WTC11 (cell line): ENCODE measurements at regions not wholly inside any gene's neighbourhood (a gene's known extent, or its start where the extent isn't known, plus 50 kb on each side); places are given as distances from the start of the nearest gene placed in this dataset.

Experiments
- ATAC-seq: fragments of 200-7000 bp; cut with Tn5 transposase; 2 replicates; pipeline ENCODE4 v1.10.0; 2021; ENCODE audit warnings: mild to moderate bottlenecking, moderate library complexity
- CTCF ChIA-PET: fragments of 300-600 bp; sonication (Branson Sonifier 250); formaldehyde crosslinking; loops from one replicate; lab custom pipeline; 2021; ENCODE audit warnings: antibody characterized with exemption; lab: Charles Lee
- POLR2A ChIA-PET: fragments of 350-600 bp; sonication (Branson Sonifier 250); formaldehyde crosslinking; loops from one replicate; lab custom pipeline; 2021; ENCODE audit warnings: antibody characterized with exemption; lab: Charles Lee
- DNase-seq: peaks from one replicate; pipeline ENCODE4 v3.0.0; 2021; ENCODE audit warnings: low spot score
- H3K27ac Mint-ChIP-seq: 2 replicates; pipeline ENCODE4 v1.8.0; 2021; ENCODE audit warnings: mixed read lengths
- H3K27me3 Mint-ChIP-seq: 2 replicates; pipeline ENCODE4 v1.8.0; 2021; ENCODE audit warnings: low read depth, mild to moderate bottlenecking, moderate library complexity, mixed read lengths
- H3K36me3 Mint-ChIP-seq: 2 replicates; pipeline ENCODE4 v1.8.0; 2021; ENCODE audit warnings: mixed read lengths
- H3K4me1 Mint-ChIP-seq: 2 replicates; pipeline ENCODE4 v1.8.0; 2022; ENCODE audit warnings: mixed read lengths
- H3K4me3 Mint-ChIP-seq: 2 replicates; pipeline ENCODE4 v1.8.0; 2021; ENCODE audit warnings: mild to moderate bottlenecking, moderate library complexity, mixed read lengths
- H3K9me3 Mint-ChIP-seq: 2 replicates; pipeline ENCODE4 v1.8.0; 2021; ENCODE audit warnings: mixed read lengths
- CREM ChIP-seq: sonication (generic); formaldehyde crosslinking; IDR thresholded peaks from 2 replicates; pipeline ENCODE4 v1.8.1; 2022; ENCODE audit warnings: mild to moderate bottlenecking, missing genetic modification reagents, moderate library complexity
- ELF4 ChIP-seq: sonication (generic); formaldehyde crosslinking; IDR thresholded peaks from 2 replicates; pipeline ENCODE4 v1.8.1; 2022; ENCODE audit warnings: low read depth, mild to moderate bottlenecking, moderate library complexity, missing genetic modification reagents
- MXD4 ChIP-seq: fragments of 250-450 bp; sonication (Bioruptor Pico); IDR thresholded peaks from 2 replicates; pipeline ENCODE4 v1.8.0; 2021; ENCODE audit warnings: mild to moderate bottlenecking, moderate library complexity, borderline replicate concordance
- NR3C1 ChIP-seq: sonication (generic); formaldehyde crosslinking; conservative IDR thresholded peaks from 2 replicates; pipeline ENCODE4 v1.8.1; 2023; ENCODE audit warnings: low read depth, mild to moderate bottlenecking, missing genetic modification reagents
- PRRX2 ChIP-seq: fragments of 250-450 bp; sonication (Bioruptor Pico); IDR thresholded peaks from 2 replicates; pipeline ENCODE4 v1.8.0; 2021; ENCODE audit warnings: mild to moderate bottlenecking
- RELA ChIP-seq: sonication (generic); formaldehyde crosslinking; IDR thresholded peaks from 2 replicates; pipeline ENCODE4 v1.8.1; 2022; ENCODE audit warnings: missing genetic modification reagents, mild to moderate bottlenecking, borderline replicate concordance
- ZNF263 ChIP-seq: sonication (generic); formaldehyde crosslinking; IDR thresholded peaks from 2 replicates; pipeline ENCODE4 v1.8.1; 2022; ENCODE audit warnings: low read depth, mild to moderate bottlenecking, moderate library complexity, missing genetic modification reagents
- ZNF423 ChIP-seq: fragments of 250-450 bp; sonication (Bioruptor Pico); IDR thresholded peaks from 2 replicates; pipeline ENCODE4 v2.1.2; 2022; ENCODE audit warnings: mild to moderate bottlenecking, moderate library complexity
- TF ChIP-seq, protein P1 (sequence below): sonication (generic); formaldehyde crosslinking; IDR thresholded peaks from 2 replicates; pipeline ENCODE4 v1.8.1; 2023; ENCODE audit warnings: mild to moderate bottlenecking, moderate library complexity, missing genetic modification reagents
- TF ChIP-seq, protein P2 (sequence below): sonication (generic); formaldehyde crosslinking; IDR thresholded peaks from 2 replicates; pipeline ENCODE4 v1.8.1; 2022; ENCODE audit warnings: mild to moderate bottlenecking, missing genetic modification reagents, moderate library complexity, borderline replicate concordance
- TF ChIP-seq, protein P3 (sequence below): sonication (generic); formaldehyde crosslinking; IDR thresholded peaks from 2 replicates; pipeline ENCODE4 v1.8.1; 2023; ENCODE audit warnings: mild to moderate bottlenecking, missing genetic modification reagents, borderline replicate concordance
- TF ChIP-seq, protein P4 (sequence below): sonication (generic); formaldehyde crosslinking; IDR thresholded peaks from 2 replicates; pipeline ENCODE4 v1.8.0; 2022; ENCODE audit warnings: missing genetic modification reagents
- TF ChIP-seq, protein P5 (sequence below): sonication (generic); formaldehyde crosslinking; IDR thresholded peaks from 2 replicates; pipeline ENCODE4 v1.8.0; 2022; ENCODE audit warnings: mild to moderate bottlenecking, missing genetic modification reagents
- TF ChIP-seq, protein P6 (sequence below): sonication (generic); formaldehyde crosslinking; IDR thresholded peaks from 2 replicates; pipeline ENCODE4 v1.8.0; 2023; ENCODE audit warnings: missing genetic modification reagents
- TF ChIP-seq, protein P7 (sequence below): fragments of 200-600 bp; IDR thresholded peaks from 2 replicates; pipeline ENCODE4 v1.8.0; 2022; ENCODE audit warnings: antibody characterized with exemption
- TF ChIP-seq, protein P8 (sequence below): sonication (generic); formaldehyde crosslinking; IDR thresholded peaks from 2 replicates; pipeline ENCODE4 v1.8.1; 2022; ENCODE audit warnings: low read depth, mild to moderate bottlenecking, moderate library complexity, missing genetic modification reagents, borderline replicate concordance
- TF ChIP-seq, protein P9 (sequence below): fragments of 250-450 bp; sonication (Bioruptor Pico); IDR thresholded peaks from 2 replicates; pipeline ENCODE4 v1.8.0; 2021; ENCODE audit warnings: mild to moderate bottlenecking

DNA sequence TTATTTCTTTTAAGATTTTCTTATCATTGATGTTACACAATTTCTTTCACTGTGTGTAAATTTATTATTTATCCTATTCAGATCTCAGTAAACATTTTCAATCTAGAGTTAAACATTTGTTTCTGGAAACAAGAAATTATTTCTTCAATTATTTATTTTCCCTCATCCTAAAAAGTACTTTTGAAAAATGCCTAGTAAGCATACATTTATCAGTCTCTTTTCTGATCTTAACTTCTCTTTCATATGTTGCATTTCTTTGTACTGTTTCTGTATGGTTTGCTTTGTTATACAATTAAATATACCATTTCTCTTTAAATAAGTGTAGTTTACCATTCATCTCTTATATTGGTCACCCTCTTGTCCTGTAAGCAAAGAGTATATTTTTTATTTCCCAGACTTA lies 263.2 kb downstream of the C12orf50 start:
- Mint-ChIP-seq H3K4me3 (no peak overlapping the region), H3K27ac (no peak overlapping the region), H3K36me3 (no peaks in the 10 kb centered on the region), H3K4me1 (no peaks in the 10 kb centered on the region), H3K9me3 (no peaks in the 10 kb centered on the region), H3K27me3 (no peaks in the 10 kb centered on the region)
- TF ChIP-seq NR3C1 (CRISPR knock-in tag), result no peak
- no peak for TF ChIP-seq ZNF263
- TF ChIP-seq, protein P1, sequence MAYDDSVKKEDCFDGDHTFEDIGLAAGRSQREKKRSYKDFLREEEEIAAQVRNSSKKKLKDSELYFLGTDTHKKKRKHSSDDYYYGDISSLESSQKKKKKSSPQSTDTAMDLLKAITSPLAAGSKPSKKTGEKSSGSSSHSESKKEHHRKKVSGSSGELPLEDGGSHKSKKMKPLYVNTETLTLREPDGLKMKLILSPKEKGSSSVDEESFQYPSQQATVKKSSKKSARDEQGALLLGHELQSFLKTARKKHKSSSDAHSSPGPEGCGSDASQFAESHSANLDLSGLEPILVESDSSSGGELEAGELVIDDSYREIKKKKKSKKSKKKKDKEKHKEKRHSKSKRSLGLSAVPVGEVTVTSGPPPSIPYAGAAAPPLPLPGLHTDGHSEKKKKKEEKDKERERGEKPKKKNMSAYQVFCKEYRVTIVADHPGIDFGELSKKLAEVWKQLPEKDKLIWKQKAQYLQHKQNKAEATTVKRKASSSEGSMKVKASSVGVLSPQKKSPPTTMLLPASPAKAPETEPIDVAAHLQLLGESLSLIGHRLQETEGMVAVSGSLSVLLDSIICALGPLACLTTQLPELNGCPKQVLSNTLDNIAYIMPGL (CRISPR knock-in tag), result no peak
- TF ChIP-seq, protein P2, sequence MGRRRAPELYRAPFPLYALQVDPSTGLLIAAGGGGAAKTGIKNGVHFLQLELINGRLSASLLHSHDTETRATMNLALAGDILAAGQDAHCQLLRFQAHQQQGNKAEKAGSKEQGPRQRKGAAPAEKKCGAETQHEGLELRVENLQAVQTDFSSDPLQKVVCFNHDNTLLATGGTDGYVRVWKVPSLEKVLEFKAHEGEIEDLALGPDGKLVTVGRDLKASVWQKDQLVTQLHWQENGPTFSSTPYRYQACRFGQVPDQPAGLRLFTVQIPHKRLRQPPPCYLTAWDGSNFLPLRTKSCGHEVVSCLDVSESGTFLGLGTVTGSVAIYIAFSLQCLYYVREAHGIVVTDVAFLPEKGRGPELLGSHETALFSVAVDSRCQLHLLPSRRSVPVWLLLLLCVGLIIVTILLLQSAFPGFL, result no peak
- TF ChIP-seq CREM (CRISPR knock-in tag), result no peak
- TF ChIP-seq, protein P3, sequence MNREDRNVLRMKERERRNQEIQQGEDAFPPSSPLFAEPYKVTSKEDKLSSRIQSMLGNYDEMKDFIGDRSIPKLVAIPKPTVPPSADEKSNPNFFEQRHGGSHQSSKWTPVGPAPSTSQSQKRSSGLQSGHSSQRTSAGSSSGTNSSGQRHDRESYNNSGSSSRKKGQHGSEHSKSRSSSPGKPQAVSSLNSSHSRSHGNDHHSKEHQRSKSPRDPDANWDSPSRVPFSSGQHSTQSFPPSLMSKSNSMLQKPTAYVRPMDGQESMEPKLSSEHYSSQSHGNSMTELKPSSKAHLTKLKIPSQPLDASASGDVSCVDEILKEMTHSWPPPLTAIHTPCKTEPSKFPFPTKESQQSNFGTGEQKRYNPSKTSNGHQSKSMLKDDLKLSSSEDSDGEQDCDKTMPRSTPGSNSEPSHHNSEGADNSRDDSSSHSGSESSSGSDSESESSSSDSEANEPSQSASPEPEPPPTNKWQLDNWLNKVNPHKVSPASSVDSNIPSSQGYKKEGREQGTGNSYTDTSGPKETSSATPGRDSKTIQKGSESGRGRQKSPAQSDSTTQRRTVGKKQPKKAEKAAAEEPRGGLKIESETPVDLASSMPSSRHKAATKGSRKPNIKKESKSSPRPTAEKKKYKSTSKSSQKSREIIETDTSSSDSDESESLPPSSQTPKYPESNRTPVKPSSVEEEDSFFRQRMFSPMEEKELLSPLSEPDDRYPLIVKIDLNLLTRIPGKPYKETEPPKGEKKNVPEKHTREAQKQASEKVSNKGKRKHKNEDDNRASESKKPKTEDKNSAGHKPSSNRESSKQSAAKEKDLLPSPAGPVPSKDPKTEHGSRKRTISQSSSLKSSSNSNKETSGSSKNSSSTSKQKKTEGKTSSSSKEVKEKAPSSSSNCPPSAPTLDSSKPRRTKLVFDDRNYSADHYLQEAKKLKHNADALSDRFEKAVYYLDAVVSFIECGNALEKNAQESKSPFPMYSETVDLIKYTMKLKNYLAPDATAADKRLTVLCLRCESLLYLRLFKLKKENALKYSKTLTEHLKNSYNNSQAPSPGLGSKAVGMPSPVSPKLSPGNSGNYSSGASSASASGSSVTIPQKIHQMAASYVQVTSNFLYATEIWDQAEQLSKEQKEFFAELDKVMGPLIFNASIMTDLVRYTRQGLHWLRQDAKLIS, result no peak
- TF ChIP-seq, protein P4, sequence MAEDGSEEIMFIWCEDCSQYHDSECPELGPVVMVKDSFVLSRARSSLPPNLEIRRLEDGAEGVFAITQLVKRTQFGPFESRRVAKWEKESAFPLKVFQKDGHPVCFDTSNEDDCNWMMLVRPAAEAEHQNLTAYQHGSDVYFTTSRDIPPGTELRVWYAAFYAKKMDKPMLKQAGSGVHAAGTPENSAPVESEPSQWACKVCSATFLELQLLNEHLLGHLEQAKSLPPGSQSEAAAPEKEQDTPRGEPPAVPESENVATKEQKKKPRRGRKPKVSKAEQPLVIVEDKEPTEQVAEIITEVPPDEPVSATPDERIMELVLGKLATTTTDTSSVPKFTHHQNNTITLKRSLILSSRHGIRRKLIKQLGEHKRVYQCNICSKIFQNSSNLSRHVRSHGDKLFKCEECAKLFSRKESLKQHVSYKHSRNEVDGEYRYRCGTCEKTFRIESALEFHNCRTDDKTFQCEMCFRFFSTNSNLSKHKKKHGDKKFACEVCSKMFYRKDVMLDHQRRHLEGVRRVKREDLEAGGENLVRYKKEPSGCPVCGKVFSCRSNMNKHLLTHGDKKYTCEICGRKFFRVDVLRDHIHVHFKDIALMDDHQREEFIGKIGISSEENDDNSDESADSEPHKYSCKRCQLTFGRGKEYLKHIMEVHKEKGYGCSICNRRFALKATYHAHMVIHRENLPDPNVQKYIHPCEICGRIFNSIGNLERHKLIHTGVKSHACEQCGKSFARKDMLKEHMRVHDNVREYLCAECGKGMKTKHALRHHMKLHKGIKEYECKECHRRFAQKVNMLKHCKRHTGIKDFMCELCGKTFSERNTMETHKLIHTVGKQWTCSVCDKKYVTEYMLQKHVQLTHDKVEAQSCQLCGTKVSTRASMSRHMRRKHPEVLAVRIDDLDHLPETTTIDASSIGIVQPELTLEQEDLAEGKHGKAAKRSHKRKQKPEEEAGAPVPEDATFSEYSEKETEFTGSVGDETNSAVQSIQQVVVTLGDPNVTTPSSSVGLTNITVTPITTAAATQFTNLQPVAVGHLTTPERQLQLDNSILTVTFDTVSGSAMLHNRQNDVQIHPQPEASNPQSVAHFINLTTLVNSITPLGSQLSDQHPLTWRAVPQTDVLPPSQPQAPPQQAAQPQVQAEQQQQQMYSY, result no peak
- TF ChIP-seq, protein P5, sequence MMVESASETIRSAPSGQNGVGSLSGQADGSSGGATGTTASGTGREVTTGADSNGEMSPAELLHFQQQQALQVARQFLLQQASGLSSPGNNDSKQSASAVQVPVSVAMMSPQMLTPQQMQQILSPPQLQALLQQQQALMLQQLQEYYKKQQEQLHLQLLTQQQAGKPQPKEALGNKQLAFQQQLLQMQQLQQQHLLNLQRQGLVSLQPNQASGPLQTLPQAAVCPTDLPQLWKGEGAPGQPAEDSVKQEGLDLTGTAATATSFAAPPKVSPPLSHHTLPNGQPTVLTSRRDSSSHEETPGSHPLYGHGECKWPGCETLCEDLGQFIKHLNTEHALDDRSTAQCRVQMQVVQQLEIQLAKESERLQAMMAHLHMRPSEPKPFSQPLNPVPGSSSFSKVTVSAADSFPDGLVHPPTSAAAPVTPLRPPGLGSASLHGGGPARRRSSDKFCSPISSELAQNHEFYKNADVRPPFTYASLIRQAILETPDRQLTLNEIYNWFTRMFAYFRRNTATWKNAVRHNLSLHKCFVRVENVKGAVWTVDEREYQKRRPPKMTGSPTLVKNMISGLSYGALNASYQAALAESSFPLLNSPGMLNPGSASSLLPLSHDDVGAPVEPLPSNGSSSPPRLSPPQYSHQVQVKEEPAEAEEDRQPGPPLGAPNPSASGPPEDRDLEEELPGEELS, result no peak
- TF ChIP-seq, protein P6, sequence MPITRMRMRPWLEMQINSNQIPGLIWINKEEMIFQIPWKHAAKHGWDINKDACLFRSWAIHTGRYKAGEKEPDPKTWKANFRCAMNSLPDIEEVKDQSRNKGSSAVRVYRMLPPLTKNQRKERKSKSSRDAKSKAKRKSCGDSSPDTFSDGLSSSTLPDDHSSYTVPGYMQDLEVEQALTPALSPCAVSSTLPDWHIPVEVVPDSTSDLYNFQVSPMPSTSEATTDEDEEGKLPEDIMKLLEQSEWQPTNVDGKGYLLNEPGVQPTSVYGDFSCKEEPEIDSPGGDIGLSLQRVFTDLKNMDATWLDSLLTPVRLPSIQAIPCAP (CRISPR knock-in tag), result no peak
- no peak for TF ChIP-seq ELF4
- TF ChIP-seq, protein P7, sequence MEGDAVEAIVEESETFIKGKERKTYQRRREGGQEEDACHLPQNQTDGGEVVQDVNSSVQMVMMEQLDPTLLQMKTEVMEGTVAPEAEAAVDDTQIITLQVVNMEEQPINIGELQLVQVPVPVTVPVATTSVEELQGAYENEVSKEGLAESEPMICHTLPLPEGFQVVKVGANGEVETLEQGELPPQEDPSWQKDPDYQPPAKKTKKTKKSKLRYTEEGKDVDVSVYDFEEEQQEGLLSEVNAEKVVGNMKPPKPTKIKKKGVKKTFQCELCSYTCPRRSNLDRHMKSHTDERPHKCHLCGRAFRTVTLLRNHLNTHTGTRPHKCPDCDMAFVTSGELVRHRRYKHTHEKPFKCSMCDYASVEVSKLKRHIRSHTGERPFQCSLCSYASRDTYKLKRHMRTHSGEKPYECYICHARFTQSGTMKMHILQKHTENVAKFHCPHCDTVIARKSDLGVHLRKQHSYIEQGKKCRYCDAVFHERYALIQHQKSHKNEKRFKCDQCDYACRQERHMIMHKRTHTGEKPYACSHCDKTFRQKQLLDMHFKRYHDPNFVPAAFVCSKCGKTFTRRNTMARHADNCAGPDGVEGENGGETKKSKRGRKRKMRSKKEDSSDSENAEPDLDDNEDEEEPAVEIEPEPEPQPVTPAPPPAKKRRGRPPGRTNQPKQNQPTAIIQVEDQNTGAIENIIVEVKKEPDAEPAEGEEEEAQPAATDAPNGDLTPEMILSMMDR, result no peak
- TF ChIP-seq, protein P8, sequence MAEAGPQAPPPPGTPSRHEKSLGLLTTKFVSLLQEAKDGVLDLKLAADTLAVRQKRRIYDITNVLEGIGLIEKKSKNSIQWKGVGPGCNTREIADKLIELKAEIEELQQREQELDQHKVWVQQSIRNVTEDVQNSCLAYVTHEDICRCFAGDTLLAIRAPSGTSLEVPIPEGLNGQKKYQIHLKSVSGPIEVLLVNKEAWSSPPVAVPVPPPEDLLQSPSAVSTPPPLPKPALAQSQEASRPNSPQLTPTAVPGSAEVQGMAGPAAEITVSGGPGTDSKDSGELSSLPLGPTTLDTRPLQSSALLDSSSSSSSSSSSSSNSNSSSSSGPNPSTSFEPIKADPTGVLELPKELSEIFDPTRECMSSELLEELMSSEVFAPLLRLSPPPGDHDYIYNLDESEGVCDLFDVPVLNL (CRISPR knock-in tag), result no peak
- no peak for TF ChIP-seq RELA (CRISPR knock-in tag)
- no peak for TF ChIP-seq PRRX2 (CRISPR knock-in tag)
- TF ChIP-seq MXD4 (CRISPR knock-in tag), result no peak
- TF ChIP-seq, protein P9, sequence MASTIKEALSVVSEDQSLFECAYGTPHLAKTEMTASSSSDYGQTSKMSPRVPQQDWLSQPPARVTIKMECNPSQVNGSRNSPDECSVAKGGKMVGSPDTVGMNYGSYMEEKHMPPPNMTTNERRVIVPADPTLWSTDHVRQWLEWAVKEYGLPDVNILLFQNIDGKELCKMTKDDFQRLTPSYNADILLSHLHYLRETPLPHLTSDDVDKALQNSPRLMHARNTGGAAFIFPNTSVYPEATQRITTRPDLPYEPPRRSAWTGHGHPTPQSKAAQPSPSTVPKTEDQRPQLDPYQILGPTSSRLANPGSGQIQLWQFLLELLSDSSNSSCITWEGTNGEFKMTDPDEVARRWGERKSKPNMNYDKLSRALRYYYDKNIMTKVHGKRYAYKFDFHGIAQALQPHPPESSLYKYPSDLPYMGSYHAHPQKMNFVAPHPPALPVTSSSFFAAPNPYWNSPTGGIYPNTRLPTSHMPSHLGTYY (CRISPR knock-in tag), result no peak
- no peak for TF ChIP-seq ZNF423 (CRISPR knock-in tag)
- no peak for DNase-seq
- POLR2A ChIA-PET, result no interaction called here
- CTCF ChIA-PET, result no interaction called here
- no peak for ATAC-seq
